Lung microvascular endothelial cell (primary cell): ENCODE measurements at regions not wholly inside any gene's neighbourhood (a gene's known extent, or its start where the extent isn't known, plus 50 kb on each side); places are given as distances from the start of the nearest gene placed in this dataset.
A peak's percentile ranks its signal among the peaks of the same experiment; 100 is the strongest.
"Not testable (repeated sequence)": the region's sequence is repeated elsewhere in the genome, so short reads cannot be mapped to it uniquely, and the experiment has no call there.

Experiments
- DNase-seq, 2 donors: peaks; one replicate each; pipeline versions ENCODE4 v3.0.0 to v3.0.0-alpha.2; 2010; ENCODE audit warnings: low read depth in 2 of 2

- DNase-seq: peak in 1 of 2 donors; percentile 52
Measured at GRCh38 chr10:3393958-3394357, 221.4 kb upstream of the PITRM1 start.

- DNase-seq: no peak
Measured at GRCh38 chr10:3391657-3392056, 219.1 kb upstream of the PITRM1 start.

GRCh38 chr10:3389130-3389529, 216.5 kb upstream of the PITRM1 start:
- DNase-seq: no peak

- no peak for DNase-seq
Measured at GRCh38 chr10:3385487-3385886, 212.9 kb upstream of the PITRM1 start.

GRCh38 chr10:3382092-3382491, 209.5 kb upstream of the PITRM1 start:
- no peak for DNase-seq

- DNase-seq: no peak
Measured at GRCh38 chr10:3380406-3381050, 207.9 kb upstream of the PITRM1 start.

- no peak for DNase-seq
Measured at GRCh38 chr10:3376631-3377030, 204.0 kb upstream of the PITRM1 start.

GRCh38 chr10:3375505-3375904, 202.9 kb upstream of the PITRM1 start:
- DNase-seq: no peak

GRCh38 chr10:3374914-3375313, 202.3 kb upstream of the PITRM1 start:
- DNase-seq: no peak

- DNase-seq: peak; percentile 20 to 82
Measured at GRCh38 chr10:3373374-3374027, 200.9 kb upstream of the PITRM1 start.

- DNase-seq: no peak
Measured at GRCh38 chr10:3372281-3372680, 199.7 kb upstream of the PITRM1 start.

GRCh38 chr10:3371624-3372023, 199.0 kb upstream of the PITRM1 start:
- DNase-seq: not testable (repeated sequence)

GRCh38 chr10:3366735-3367405, 194.3 kb upstream of the PITRM1 start:
- DNase-seq: no peak

GRCh38 chr10:3366043-3366442, 193.5 kb upstream of the PITRM1 start:
- DNase-seq: no peak

- peak; percentile 79 to 82 for DNase-seq
Measured at GRCh38 chr10:3365630-3366029, 193.0 kb upstream of the PITRM1 start.

- DNase-seq: no peak
Measured at GRCh38 chr10:3364768-3365480, 192.3 kb upstream of the PITRM1 start.

GRCh38 chr10:3363311-3364045, 190.9 kb upstream of the PITRM1 start:
- no peak for DNase-seq

GRCh38 chr10:3362394-3362793, 189.8 kb upstream of the PITRM1 start:
- DNase-seq: no peak

GRCh38 chr10:3361640-3362039, 189.1 kb upstream of the PITRM1 start:
- no peak for DNase-seq

- no peak for DNase-seq
Measured at GRCh38 chr10:3357737-3358136, 185.2 kb upstream of the PITRM1 start.

- DNase-seq: no peak
Measured at GRCh38 chr10:3355536-3355935, 183.0 kb upstream of the PITRM1 start.
